ENCODE measurements at regions not wholly inside any gene's neighbourhood (a gene's known extent, or its start where the extent isn't known, plus 50 kb on each side); places are given as distances from the start of the nearest gene placed in this dataset.

- TF ChIP-seq, protein P1, sequence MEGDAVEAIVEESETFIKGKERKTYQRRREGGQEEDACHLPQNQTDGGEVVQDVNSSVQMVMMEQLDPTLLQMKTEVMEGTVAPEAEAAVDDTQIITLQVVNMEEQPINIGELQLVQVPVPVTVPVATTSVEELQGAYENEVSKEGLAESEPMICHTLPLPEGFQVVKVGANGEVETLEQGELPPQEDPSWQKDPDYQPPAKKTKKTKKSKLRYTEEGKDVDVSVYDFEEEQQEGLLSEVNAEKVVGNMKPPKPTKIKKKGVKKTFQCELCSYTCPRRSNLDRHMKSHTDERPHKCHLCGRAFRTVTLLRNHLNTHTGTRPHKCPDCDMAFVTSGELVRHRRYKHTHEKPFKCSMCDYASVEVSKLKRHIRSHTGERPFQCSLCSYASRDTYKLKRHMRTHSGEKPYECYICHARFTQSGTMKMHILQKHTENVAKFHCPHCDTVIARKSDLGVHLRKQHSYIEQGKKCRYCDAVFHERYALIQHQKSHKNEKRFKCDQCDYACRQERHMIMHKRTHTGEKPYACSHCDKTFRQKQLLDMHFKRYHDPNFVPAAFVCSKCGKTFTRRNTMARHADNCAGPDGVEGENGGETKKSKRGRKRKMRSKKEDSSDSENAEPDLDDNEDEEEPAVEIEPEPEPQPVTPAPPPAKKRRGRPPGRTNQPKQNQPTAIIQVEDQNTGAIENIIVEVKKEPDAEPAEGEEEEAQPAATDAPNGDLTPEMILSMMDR (IDR thresholded peaks at IDR 0.05; ENCODE audit: control insufficient read depth, extremely low read depth, insufficient read depth): peak; percentile 54
- no peak for DNase-seq (ENCODE audit: low read depth)
- H3K4me3 ChIP-seq (ENCODE audit: low read depth, low read length): no peak overlapping the region
Measured at GRCh38 chr14:39731912-39732311, 299.7 kb upstream of the FBXO33 start.

DNA sequence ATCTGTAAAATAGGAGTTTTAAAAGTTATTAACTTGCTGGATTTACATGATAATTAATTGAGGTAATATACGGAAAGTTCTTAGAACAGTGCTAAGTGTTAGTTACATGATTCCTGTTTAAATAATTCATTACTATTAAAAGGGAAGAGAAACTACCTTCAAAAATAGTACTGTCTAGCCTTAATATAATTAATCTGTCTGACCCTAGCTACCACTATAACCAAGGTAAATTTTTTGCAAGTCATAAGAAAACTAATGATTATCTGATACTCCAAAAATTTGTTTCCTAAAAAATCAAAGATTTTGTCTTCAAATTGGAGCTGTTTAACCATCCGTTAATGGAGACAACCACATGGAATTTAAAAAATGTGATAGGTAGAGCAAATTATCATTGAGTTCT is 294.3 kb upstream of the FBXO33 start:
- H3K4me3 ChIP-seq (ENCODE audit: low read depth, low read length): no peak overlapping the region
- no peak for DNase-seq (ENCODE audit: low read depth)
- TF ChIP-seq, protein P1 (IDR thresholded peaks at IDR 0.05; ENCODE audit: control insufficient read depth, extremely low read depth, insufficient read depth): no peak

DNA sequence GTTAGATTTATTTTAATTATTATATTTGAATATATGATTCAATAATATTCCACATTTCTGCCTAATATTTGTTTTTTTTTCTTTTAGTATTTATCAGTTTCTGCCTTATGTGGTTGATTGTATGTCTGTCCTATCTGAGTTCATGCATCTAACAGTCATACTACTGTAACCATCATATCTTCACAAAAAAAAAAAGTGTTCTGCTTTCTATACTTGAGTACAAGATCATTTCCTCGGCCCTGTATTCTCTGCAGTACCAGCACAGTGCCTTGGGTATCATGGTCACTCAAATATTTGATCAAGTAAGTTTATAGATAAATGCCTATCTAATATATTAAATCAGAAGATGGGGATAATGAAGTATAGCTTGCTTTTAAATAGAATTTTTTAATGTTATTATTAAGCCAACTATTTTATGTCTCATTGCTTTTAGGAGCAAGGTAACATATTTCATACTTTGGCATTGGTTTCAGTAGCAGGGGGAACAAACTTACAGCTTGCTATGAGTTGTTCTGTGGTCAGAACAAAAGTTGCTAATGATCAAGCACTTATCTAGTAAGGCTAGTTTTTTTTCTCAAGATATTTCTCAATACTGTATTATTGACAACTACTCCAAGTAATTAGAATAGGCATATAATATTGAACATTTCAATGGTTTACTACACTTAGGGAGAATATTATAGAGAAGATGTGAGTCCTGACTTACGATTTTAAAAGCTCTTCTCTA is 290.5 kb upstream of the FBXO33 start:
- no peak for DNase-seq (ENCODE audit: low read depth)
- H3K4me3 ChIP-seq (ENCODE audit: low read depth, low read length): no peak overlapping the region
- TF ChIP-seq, protein P1 (IDR thresholded peaks at IDR 0.05; ENCODE audit: control insufficient read depth, extremely low read depth, insufficient read depth): no peak

DNA sequence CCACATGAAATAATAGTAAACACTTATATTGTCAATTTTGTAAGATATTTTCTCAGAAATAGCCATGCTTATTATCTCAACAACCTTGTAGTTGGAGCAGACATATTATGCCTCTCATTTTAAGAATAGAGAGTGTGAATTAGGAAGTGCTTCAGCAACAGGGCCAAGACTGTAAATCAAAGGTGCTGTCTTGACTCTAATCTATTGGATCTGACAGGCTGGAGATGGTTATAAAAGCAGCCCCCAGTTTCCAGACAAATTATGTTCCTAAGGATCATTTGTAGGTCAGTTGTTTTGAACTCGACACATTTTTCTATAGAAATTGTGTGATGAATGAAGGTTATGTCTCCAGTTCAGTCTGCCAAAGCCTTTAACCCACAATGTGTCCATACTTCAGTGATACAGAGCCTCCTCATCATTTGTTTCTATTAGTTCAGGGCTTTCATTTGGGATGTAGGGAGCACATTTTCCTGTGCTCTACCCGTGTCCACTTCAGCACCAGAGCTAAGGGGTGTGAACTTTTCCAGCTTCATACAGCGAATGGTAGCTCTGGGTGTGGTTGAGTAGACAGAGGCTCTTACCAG is 284.8 kb upstream of the FBXO33 start:
- DNase-seq (ENCODE audit: low read depth): no peak
- TF ChIP-seq, protein P1 (IDR thresholded peaks at IDR 0.05; ENCODE audit: control insufficient read depth, extremely low read depth, insufficient read depth): no peak
- H3K4me3 ChIP-seq (ENCODE audit: low read depth, low read length): no peak overlapping the region

DNA sequence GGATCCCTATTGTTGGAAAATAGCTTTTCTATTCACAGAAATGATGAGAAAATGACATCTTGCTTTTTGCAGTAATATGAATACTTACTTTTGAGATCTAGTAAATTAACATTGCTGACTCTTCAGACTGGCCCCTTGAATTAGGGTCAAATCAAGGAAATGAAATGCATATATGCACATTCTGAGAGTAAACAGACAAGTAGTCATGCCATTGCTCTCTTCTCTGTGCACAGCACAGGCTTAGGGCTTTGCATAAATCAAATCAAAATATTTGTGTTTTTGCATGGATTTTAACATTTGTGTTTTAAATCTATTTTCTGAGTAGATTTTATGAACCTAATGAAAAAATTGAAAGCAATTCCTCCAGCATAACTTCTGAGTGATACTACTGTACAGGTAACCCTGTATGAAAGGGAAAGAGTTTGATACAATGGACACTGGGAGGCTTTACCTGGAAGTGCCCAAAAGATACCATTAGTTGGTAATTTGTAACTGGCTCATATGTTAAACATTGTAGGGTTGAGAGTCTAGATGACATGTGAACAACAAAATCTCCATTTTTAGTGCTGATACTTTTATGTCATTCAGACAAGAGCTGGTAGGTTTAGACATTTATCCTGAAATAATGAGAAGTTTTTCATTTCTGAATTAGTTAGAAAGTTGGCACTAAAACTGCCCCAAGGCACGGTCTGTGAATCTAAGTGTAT is 280.2 kb upstream of the FBXO33 start:
- DNase-seq (ENCODE audit: low read depth): no peak
- no peak overlapping the region for H3K4me3 ChIP-seq (ENCODE audit: low read depth, low read length)
- TF ChIP-seq, protein P1 (IDR thresholded peaks at IDR 0.05; ENCODE audit: control insufficient read depth, extremely low read depth, insufficient read depth): no peak

DNA sequence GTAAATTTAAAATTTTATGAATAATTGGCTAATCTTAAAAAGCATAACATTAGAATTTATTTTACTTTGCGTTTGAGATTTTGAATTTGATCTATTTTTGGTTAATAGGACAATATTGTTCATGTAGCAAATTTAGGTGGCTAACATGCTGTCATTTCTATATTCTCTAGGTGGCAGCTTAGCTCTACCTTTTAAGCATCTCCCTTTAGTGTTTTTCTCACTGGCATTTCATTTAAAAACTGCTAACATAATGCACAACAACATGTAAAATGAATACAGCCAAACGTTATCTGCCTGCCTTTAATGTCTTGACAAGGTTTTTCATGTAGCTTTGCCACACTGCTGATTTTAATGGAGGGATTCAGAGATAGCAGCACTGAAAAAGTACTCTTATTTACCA is 272.4 kb upstream of the FBXO33 start:
- TF ChIP-seq, protein P1 (IDR thresholded peaks at IDR 0.05; ENCODE audit: control insufficient read depth, extremely low read depth, insufficient read depth): peak; percentile 27; the same call in 1 of the 2 replicates
- no peak for DNase-seq (ENCODE audit: low read depth)
- H3K4me3 ChIP-seq (ENCODE audit: low read depth, low read length): no peak overlapping the region

Measured in LNCaP clone FGC (cell line).